H1 (cell line): ENCODE measurements at regions not wholly inside any gene's neighbourhood (a gene's known extent, or its start where the extent isn't known, plus 50 kb on each side); places are given as distances from the start of the nearest gene placed in this dataset.

Experiments
- CTCF ChIA-PET: fragments of 300-600 bp; sonication (Branson Sonifier 250); formaldehyde crosslinking; loops from one replicate; lab custom pipeline; 2021; ENCODE audit not compliant: partially characterized antibody; lab: Charles Lee
- POLR2A ChIA-PET: fragments of 300-600 bp; sonication (Branson Sonifier 250); formaldehyde crosslinking; loops from one replicate; lab custom pipeline; 2021; ENCODE audit warnings: inconsistent platforms; ENCODE audit not compliant: partially characterized antibody; lab: Charles Lee
- DNase-seq, 2 experiments: peaks; one replicate each; pipeline versions ENCODE4 v3.0.0 to v3.0.0-alpha.2; 2010 to 2022; ENCODE audit warnings: low spot score in 2 of 2, low read depth in 1 of 2, mixed read lengths in 1 of 2
- FAIRE-seq: peaks from 2 replicates; lab custom pipeline; 2011; peaks lifted over from hg19 to GRCh38; lab: Jason Lieb, UNC
- H2AFZ ChIP-seq: 2 replicates; pipeline ENCODE4 v1.8.1; 2012; ENCODE audit warnings: low read length, inconsistent platforms
- H2AK5ac ChIP-seq: 2 replicates; pipeline ENCODE4 v1.6.1; 2013; ENCODE audit warnings: low read depth, low read length
- H2BK120ac ChIP-seq: replicated peaks from 2 replicates; pipeline ENCODE3; 2013; ENCODE audit warnings: low read depth, low read length, inconsistent platforms
- H2BK12ac ChIP-seq: 2 replicates; pipeline ENCODE4 v1.6.1; 2013; ENCODE audit warnings: low read depth, low read length
- H2BK15ac ChIP-seq: 2 replicates; pipeline ENCODE4 v1.6.1; 2013; ENCODE audit warnings: low read length
- H2BK20ac ChIP-seq: 2 replicates; pipeline ENCODE4 v1.6.1; 2013; ENCODE audit warnings: low read length
- H2BK5ac ChIP-seq: 2 replicates; pipeline ENCODE4 v1.6.1; 2013; ENCODE audit warnings: low read depth, low read length
- H3K14ac ChIP-seq: 2 replicates; pipeline ENCODE4 v1.6.1; 2013; ENCODE audit warnings: inconsistent platforms; ENCODE audit not compliant: insufficient read length
- H3K18ac ChIP-seq: 2 replicates; pipeline ENCODE4 v1.6.1; 2013; ENCODE audit warnings: low read length; ENCODE audit errors: extremely low read depth
- H3K23ac ChIP-seq: 2 replicates; pipeline ENCODE4 v1.6.1; 2013; ENCODE audit warnings: inconsistent platforms; ENCODE audit not compliant: insufficient read length
- H3K23me2 ChIP-seq: 2 replicates; pipeline ENCODE4 v1.6.1; 2013; ENCODE audit warnings: low read depth, low read length
- H3K27ac ChIP-seq: 2 replicates; pipeline ENCODE4 v1.6.1; 2011; ENCODE audit warnings: low read depth, low read length, inconsistent platforms
- H3K27me3 ChIP-seq, 4 experiments: replicated peaks in 1 of 4; 1 replicate in 1 of 4; 2 replicates in 3 of 4; pipeline versions ENCODE4 v1.6.1 to v1.8.1; 2011 to 2013; ENCODE audit warnings: low read length in 3 of 4, mild to moderate bottlenecking in 3 of 4, inconsistent platforms in 2 of 4, mixed read lengths in 2 of 4, moderate library complexity in 1 of 4; ENCODE audit not compliant: control insufficient read depth in 3 of 4, insufficient read depth in 3 of 4; ENCODE audit errors: extremely low read depth in 1 of 4
- H3K36me3 ChIP-seq, 4 experiments: 2 replicates each; pipeline versions ENCODE4 v1.6.1 to v1.8.1; 2011 to 2013; ENCODE audit warnings: mild to moderate bottlenecking in 4 of 4, low read length in 3 of 4, moderate library complexity in 2 of 4, control low read depth in 1 of 4, inconsistent platforms in 1 of 4; ENCODE audit not compliant: insufficient read depth in 4 of 4, control insufficient read depth in 2 of 4
- H3K4ac ChIP-seq: replicated peaks from 2 replicates; pipeline ENCODE3; 2013; ENCODE audit warnings: low read length, low read depth, mixed read lengths, inconsistent platforms; ENCODE audit not compliant: insufficient read length
- H3K4me1 ChIP-seq, 4 experiments: replicated peaks in 1 of 4; 1 replicate in 1 of 4; 2 replicates in 3 of 4; pipeline versions ENCODE4 v1.6.1 to v1.8.1; 2011 to 2013; ENCODE audit warnings: low read length in 3 of 4, inconsistent platforms in 2 of 4, mixed read lengths in 1 of 4; ENCODE audit not compliant: insufficient read depth in 4 of 4, control insufficient read depth in 3 of 4
- H3K4me2 ChIP-seq, 2 experiments: 2 replicates each; pipeline versions ENCODE4 v1.6.1 to v1.8.1; 2011 to 2013; ENCODE audit warnings: low read depth in 2 of 2, low read length in 2 of 2, control low read depth in 1 of 2, inconsistent platforms in 1 of 2, mild to moderate bottlenecking in 1 of 2; ENCODE audit not compliant: insufficient read depth in 1 of 2
- H3K4me3 ChIP-seq, 4 experiments: fragments of 200-600, 300-600 bp in 1 of 4; sonication (generic), shearing (Covaris generic), sonication (Bioruptor Twin) in 1 of 4; 2 replicates each; pipeline versions ENCODE4 v1.5.1 to v1.8.1; 2011 to 2016; ENCODE audit warnings: low read length in 4 of 4, low read depth in 3 of 4, control low read depth in 2 of 4, inconsistent platforms in 2 of 4, mild to moderate bottlenecking in 2 of 4, mixed read lengths in 1 of 4, moderate library complexity in 1 of 4; ENCODE audit not compliant: insufficient read depth in 2 of 4; ENCODE audit errors: extremely low read depth in 1 of 4
- H3K56ac ChIP-seq: replicated peaks from 2 replicates; pipeline ENCODE3; 2013; ENCODE audit warnings: low read depth, mild to moderate bottlenecking, mixed read lengths, low read length, inconsistent platforms; ENCODE audit not compliant: insufficient read length
- H3K79me1 ChIP-seq: 2 replicates; pipeline ENCODE4 v1.6.1; 2013; ENCODE audit warnings: low read depth, low read length, control low read depth
- H3K79me2 ChIP-seq, 2 experiments: 2 replicates each; pipeline versions ENCODE4 v1.6.1 to v1.8.1; 2012 to 2013; ENCODE audit warnings: low read length in 2 of 2, mild to moderate bottlenecking in 2 of 2, inconsistent platforms in 1 of 2; ENCODE audit not compliant: insufficient read depth in 2 of 2, control insufficient read depth in 1 of 2
- H3K9ac ChIP-seq, 4 experiments: replicated peaks in 1 of 4; 1 replicate in 1 of 4; 2 replicates in 3 of 4; pipeline versions ENCODE4 v1.6.1 to v1.8.1; 2011 to 2013; ENCODE audit warnings: low read depth in 3 of 4, low read length in 3 of 4, control low read depth in 2 of 4, mild to moderate bottlenecking in 2 of 4, moderate library complexity in 2 of 4, inconsistent platforms in 1 of 4; ENCODE audit errors: extremely low read depth in 1 of 4
- H3K9me3 ChIP-seq, 2 experiments: 2 replicates each; pipeline versions ENCODE4 v1.6.1 to v1.8.1; 2012 to 2013; ENCODE audit warnings: mild to moderate bottlenecking in 2 of 2, moderate library complexity in 2 of 2, control low read depth in 1 of 2, inconsistent platforms in 1 of 2, low read depth in 1 of 2, low read length in 1 of 2, mixed read lengths in 1 of 2; ENCODE audit not compliant: insufficient read depth in 2 of 2
- H4K20me1 ChIP-seq, 2 experiments: replicated peaks in 1 of 2; 2 replicates each; pipeline versions ENCODE3 to v1.8.1; 2011 to 2013; ENCODE audit warnings: inconsistent platforms in 2 of 2, low read length in 2 of 2, mild to moderate bottlenecking in 1 of 2; ENCODE audit not compliant: insufficient read depth in 2 of 2, control insufficient read depth in 1 of 2
- H4K5ac ChIP-seq: 2 replicates; pipeline ENCODE4 v1.6.1; 2013; ENCODE audit warnings: low read length, low read depth, mixed read lengths, inconsistent platforms; ENCODE audit not compliant: insufficient read length
- H4K8ac ChIP-seq: 2 replicates; pipeline ENCODE4 v1.8.0; 2013; ENCODE audit warnings: mild to moderate bottlenecking, moderate library complexity, low read length, inconsistent platforms; ENCODE audit not compliant: insufficient read depth; ENCODE audit errors: extremely low read depth
- H4K91ac ChIP-seq: replicated peaks from 2 replicates; pipeline ENCODE3; 2013; ENCODE audit warnings: low read length, mixed read lengths, inconsistent platforms; ENCODE audit not compliant: insufficient read length
- BACH1 ChIP-seq: IDR thresholded peaks from 2 replicates; pipeline ENCODE4 v1.6.1; 2012; ENCODE audit warnings: low read length, improper control_type of control experiment
- BRCA1 ChIP-seq: IDR thresholded peaks from 2 replicates; pipeline ENCODE4 v1.6.1; 2012; ENCODE audit warnings: low read depth, low read length, improper control_type of control experiment
- KDM4A ChIP-seq: IDR thresholded peaks from one replicate; pipeline ENCODE4 v1.7.1; 2012; ENCODE audit warnings: low read depth, mild to moderate bottlenecking, moderate library complexity, low read length, inconsistent platforms; ENCODE audit not compliant: severe bottlenecking
- MAX ChIP-seq: IDR thresholded peaks from 2 replicates; pipeline ENCODE4 v1.6.1; 2012; ENCODE audit warnings: inconsistent platforms
- RFX5 ChIP-seq: IDR thresholded peaks from 2 replicates; pipeline ENCODE4 v1.6.1; 2011; ENCODE audit warnings: low read depth, low read length, improper control_type of control experiment, borderline replicate concordance
- RXRA ChIP-seq: IDR thresholded peaks from 2 replicates; pipeline ENCODE4 v1.6.1; 2011; ENCODE audit warnings: low read depth, mild to moderate bottlenecking, low read length, moderate library complexity; ENCODE audit not compliant: insufficient read depth
- SAP30 ChIP-seq: fragments of 300-600 bp; sonication (generic); IDR thresholded peaks from 2 replicates; pipeline ENCODE4 v1.7.1; 2012; ENCODE audit warnings: low read length, moderate library complexity, mild to moderate bottlenecking, inconsistent platforms; ENCODE audit not compliant: insufficient read depth, insufficient replicate concordance
- WGBS, 2 experiments: shearing (Covaris generic) in 1 of 2; methylation state at CpG; one replicate each; pipeline versions ENCODE4 v1.1.6 to v1.1.7; 2013 to 2015; ENCODE audit warnings: low lambda C conversion rate in 2 of 2, mixed read lengths in 2 of 2, inconsistent platforms in 1 of 2, low coverage in 1 of 2, missing lambda C conversion rate in 1 of 2; ENCODE audit not compliant: insufficient replicate concordance in 2 of 2, insufficient coverage in 1 of 2, insufficient read length in 1 of 2; ENCODE audit errors: extremely low coverage in 1 of 2, missing lambda C conversion rate in 1 of 2; 5-methylcytosine and 5-hydroxymethylcytosine counted together

- H3K79me1 ChIP-seq, result no peaks in the 10 kb centered on the region
- H3K9me3 ChIP-seq, result no peaks in the 10 kb centered on the region
- H2BK120ac ChIP-seq, result no peak overlapping the region
- no peak overlapping the region for H2BK5ac ChIP-seq
- no peak overlapping the region for H3K56ac ChIP-seq
- H3K23me2 ChIP-seq, result no peaks in the 10 kb centered on the region
- no peaks in the 10 kb centered on the region for H3K36me3 ChIP-seq
- no peaks in the 10 kb centered on the region for H3K79me2 ChIP-seq
- no peak overlapping the region for H3K4ac ChIP-seq
- H3K4me3 ChIP-seq, result no peak overlapping the region
- no peak overlapping the region for H3K18ac ChIP-seq
- no peak for FAIRE-seq
- H2AK5ac ChIP-seq, result no peak overlapping the region
- no peak overlapping the region for H3K14ac ChIP-seq
- WGBS, 2 experiments, result 84% methylated on average over 6 of the region's 6 CpGs; no CpG with 5 or more reads in 1 of the 2 experiments
- no peak overlapping the region for H4K5ac ChIP-seq
- DNase-seq, result no peak
- H4K20me1 ChIP-seq, result no peaks in the 10 kb centered on the region
- ChIA-PET CTCF (no interaction called here), POLR2A (no interaction called here)
- H3K27ac ChIP-seq, result no peak overlapping the region
- H2BK20ac ChIP-seq, result no peak overlapping the region
- H3K23ac ChIP-seq, result no peak overlapping the region
- no peak overlapping the region for H2AFZ ChIP-seq
- TF ChIP-seq KDM4A (no peak), BRCA1 (no peak), RXRA (no peak), SAP30 (no peak), RFX5 (no peak), BACH1 (no peak), MAX (no peak)
- no peaks in the 10 kb centered on the region for H3K27me3 ChIP-seq
- H3K4me1 ChIP-seq, result no peaks in the 10 kb centered on the region; a peak in 1 of 7 replicates
- no peak overlapping the region for H4K8ac ChIP-seq
- H4K91ac ChIP-seq, result no peak overlapping the region
- H3K9ac ChIP-seq, result no peak overlapping the region
- H2BK15ac ChIP-seq, result no peak overlapping the region
- H2BK12ac ChIP-seq, result no peak overlapping the region
- H3K4me2 ChIP-seq, result no peak overlapping the region
Observed at GRCh38 chr4:117800636-117801035, 233.7 kb upstream of the NDST3 start.
